CMK (cell line): ENCODE measurements at regions not wholly inside any gene's neighbourhood (a gene's known extent, or its start where the extent isn't known, plus 50 kb on each side); places are given as distances from the start of the nearest gene placed in this dataset.

Experiments
- DNase-seq: peaks from one replicate; pipeline ENCODE4 v3.0.0-alpha.2; 2010; ENCODE audit warnings: low read depth

DNA sequence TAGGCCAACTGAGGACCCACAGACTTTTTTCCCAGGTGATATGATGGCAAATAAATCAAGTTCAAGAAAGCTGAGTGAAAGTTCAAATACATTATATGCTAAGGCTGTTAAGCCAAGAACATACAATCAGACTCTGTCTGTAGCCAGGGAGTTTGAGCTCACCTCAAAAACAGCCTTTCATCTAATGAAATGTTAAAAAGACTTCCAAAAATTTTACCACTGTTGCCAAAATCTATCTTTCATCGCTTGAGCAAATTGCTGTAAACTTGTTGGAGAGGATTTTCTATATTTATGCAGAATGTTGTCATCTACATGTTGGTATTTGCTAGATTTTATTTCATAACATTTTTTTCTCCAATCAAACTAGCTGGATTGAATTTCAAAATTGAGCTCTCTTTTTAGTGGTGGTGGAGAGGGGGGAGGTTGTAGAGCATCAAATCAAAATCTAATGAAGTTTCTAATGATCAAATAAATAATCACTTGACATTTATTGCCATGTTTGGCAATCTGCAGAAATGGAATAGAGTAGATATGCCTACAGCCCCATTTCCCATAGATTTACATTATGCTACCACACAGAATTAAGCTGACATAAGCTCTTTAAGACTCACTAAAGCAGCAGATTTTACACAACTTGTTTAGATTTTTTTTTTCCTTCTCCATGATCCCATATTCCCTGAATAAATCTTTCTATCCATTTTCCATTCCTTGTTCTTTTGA is 828.9 kb upstream of the ZNF608 start:
- DNase-seq = no peak

DNA sequence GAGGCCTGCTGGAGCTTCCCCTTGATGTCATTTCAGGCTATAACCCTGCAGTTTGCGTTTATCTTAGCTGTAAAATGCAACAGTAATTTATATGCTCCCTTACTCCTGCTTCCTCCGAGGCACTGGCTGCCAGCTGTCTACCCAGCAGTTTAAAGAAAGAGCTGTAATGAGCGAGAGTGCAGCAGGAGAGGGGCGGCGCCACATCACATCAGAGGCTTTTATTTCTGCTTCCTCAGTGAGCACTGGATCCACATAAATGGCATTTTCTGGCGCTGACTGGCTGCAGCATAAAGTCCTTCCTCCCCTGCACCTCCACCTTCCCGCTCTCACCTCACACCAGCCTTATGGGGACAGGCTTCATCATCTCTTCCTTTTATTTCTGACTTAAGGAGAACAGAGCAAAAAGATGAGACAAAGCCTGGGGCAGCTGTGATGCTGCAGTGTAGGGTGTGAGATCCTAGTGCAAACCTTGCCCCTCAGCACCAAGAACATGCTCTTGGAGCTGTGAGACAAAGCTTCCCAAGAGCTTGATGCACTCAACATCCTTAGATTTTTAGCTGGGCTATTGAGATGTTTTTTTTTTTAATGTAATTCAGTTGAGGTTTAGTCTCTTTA is 829.6 kb upstream of the ZNF608 start:
- DNase-seq = no peak

DNA sequence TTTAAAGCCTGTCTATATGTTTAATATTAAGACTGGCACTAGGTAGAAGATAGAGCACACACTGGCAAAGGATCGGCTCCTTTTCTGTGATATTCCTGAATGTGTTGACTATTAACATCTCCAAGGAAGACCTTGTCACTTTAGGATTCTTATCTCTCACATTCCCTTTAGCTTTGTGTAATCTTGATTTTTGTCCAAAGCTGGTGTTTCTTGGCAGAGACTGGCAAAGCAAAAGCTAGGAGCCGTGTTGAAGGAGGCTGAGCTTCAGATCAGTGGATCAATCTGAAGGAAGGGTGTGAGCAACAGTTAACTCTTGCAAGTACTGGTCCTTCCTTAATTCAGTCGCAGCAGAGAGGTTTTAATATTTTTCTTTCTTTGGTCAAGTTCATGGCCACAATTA is 830.4 kb upstream of the ZNF608 start:
- DNase-seq = no peak

DNA sequence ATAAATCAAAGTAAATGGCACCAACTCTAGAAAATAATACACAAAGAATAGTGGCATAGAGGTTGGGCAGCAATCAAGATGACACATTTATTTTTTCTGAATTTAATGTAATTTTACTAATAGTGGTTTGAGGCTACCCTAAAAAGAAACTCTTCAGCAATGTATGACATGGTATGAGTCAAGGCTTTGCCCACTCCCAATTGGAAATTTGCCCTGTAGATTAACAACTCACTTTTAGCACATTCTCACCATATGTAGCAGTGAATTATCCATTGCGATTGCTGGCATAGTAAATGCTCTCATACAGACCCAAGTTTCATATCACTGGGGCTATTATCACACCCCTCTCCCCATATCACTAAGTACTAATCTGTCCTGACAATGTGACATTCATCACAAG is 832.1 kb upstream of the ZNF608 start:
- no peak for DNase-seq

DNA sequence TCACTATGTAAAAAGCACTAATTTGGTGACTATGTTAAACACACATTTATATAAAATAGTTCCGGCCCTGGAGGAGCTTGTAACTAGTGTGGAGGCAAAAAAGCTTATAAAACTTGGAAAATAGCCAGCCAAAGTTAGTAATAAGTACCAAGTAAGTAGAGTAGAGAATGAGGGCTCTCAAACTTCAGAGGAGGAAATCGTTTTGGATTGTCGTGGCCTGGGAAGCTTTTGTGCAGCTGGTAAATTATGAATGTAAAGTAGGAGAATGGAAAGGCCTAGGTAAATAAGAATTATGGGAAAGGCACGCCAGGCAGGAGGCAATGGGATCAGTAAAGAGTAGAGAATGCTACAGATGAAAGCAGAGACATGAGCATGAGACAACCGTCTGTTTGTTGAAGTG is 832.7 kb upstream of the ZNF608 start:
- no peak for DNase-seq

DNA sequence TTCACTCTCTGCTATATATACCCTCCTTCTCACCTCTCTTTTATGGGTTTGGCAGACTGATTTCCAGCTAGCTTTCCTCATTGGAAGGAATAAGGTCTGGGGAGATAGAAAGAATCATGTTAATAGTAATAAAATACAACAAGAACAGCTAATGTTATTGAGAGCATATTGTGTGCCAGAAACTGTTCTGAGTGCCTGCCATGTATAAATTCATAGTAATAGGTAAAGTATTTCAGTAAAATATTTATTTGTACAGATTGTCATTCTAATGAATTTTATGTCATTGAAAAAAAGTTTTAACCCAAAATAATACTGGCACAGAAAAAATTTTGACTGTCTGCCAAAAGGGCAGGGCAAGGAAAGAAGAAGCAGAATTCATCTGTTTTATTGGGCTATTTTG is 834.9 kb upstream of the ZNF608 start:
- no peak for DNase-seq

DNA sequence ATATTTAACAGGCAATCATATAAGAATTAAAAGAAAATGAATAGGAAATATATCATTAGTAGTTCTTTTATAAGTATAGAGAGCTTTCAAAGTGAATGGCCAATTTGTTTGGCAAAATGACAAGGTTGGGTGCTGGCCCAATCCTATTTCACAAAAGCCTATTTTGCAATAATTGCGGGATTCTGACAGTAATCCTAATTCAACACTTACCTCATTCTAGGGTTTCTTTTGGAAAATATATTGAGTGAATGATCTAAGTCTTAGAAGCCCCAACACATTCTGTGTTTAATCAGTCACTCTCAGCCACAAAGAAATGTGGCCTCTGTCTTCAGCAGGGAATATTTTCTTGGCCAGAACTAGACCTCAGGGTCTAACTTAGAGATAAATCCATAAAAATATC is 835.9 kb upstream of the ZNF608 start:
- DNase-seq = no peak

DNA sequence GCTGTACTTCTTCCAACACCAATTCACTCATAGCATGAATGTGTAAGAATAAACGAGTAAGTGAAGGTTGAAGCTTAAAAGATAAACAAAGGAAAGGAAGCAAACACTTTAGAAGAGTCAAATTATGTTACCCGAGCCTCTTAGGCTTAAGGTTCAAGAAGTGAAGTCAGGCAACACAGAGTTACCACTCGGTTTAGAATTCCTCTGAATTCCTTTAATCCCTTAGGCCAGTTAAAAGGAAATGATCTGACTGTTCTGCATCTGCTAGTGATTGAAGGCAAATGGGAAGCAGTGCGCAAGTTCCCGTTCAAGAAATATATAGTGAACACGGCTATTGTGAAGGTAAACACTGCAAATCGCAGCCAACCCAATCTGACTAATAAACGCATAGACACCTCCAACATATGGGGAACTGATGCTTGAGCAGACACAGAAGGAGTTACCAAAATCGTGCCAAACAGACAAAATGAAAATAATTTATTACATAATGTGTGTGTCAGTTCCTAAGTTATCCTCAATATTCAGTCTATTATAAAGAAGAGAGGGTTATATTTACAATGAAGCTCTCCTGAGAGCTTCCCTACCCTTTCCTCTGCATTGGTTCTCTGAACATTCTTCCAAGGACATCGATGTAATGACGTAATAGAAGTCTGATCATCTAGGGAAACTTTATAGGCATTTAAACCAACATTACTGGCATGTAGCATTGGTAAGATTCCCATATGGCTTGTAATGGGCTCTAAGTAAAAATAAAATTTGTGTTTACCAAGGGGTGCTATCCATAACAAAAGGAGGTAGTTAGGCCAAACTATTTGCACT is 837.1 kb upstream of the ZNF608 start:
- no peak for DNase-seq

DNA sequence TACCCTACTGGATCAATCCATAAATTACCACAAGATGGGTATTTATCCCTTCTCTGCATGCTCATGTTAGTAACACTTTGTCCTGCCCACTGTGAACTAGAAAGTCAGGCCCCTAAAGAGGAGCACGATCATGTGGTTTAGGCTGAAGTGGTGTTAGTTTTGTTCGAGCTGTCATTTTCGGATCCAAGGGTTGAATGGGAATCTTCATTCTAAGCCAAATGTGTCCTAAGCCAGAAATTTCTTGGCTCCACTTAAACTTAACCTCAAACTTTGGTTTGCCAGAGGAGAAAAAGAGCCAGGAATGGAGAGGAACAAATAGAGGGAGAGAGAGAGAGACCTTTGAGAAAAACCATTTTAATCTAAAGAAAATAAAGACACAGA is 837.7 kb upstream of the ZNF608 start:
- DNase-seq = no peak

DNA sequence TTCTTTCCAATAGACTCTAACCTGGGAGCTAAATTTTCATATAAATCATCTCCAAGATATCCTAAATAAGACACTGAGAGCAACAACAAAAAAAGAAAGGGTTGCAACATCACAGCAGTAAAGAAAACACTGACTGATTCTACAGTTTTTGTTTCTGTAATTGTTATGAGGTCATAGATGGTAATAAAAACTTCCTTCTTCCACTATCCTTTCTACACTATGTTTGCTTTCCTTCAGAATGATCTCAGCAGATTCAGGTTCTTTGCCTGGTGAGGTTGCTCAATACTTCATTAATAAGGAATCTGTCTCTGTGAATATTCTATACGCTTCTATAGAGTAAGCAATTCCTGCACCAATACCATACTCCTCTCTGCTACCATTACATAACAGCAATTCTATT is 835.6 kb upstream of the GRAMD2B start:
- DNase-seq = no peak

DNA sequence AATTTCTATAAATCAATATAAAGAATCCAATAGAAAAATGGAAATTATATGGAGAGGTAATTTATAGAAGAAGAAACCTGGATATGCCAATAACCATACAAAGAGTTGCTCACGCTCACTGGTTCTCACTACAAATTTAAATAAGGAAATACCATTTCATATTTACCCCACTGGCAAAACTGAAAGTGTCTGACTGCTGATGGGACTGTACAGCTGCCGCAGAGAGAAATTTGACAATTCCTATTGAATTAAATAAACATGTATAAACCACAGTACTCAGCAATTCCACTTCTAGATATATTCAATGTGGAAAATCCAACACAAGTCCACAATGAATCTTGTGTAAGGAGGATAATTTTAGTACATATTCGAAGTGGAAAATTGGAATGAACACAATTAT is 830.4 kb upstream of the GRAMD2B start:
- DNase-seq = no peak

DNA sequence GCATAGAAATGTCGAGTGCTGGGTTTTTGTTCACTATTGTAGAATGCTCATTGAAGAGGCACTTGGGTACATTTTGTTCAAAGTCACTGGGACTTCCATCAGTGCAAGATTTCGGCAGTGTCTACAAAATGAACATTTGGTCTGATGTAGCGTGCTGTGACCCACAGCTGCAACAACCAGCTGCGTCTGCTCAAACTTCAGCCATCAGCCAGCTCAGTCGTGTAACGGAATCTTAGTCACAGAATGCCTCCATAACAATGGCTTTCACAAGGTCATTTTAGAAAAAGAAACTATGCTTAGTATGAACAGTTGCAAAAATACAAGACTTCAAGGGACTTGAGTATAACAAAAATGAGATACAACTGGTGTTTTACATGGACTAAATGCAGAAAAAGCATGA is 828.1 kb upstream of the GRAMD2B start:
- DNase-seq = no peak

DNA sequence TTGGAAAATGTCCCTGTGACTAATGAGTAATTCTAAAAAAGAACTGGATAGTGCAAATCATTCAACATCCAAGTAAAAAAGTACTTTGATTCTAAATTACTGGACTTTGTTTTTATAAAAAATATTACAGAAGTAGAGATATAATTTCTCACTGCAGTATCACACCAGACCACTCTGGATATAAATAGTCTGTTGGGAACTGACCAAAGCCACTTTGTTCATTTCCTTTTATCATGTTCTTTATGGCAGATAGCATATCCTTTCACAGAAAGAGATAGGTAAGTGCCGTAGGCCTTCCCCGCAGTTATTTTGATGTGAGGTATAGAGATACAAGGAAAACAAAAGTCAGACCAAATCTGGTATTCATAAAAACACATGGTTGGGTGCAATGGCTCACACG is 827.4 kb upstream of the GRAMD2B start:
- no peak for DNase-seq

DNA sequence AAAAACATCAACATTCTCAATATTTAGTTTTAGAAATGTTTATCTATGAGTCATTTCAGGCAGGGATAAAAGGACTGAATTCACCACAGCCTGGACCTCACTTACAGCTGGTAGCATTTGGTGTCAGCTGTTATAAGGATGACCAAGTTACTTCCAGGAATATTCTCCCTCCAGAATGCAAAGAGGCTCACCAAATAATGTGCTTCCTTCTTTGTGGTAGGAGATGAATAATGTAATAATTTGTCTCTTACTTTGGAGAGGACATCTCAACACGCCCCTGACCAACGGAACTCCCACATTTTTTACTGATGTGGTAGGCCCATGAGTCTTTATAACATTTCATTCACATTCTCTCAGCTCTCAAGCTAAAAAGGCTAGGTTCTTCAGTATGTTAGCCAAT is 825.9 kb upstream of the GRAMD2B start:
- DNase-seq = no peak

DNA sequence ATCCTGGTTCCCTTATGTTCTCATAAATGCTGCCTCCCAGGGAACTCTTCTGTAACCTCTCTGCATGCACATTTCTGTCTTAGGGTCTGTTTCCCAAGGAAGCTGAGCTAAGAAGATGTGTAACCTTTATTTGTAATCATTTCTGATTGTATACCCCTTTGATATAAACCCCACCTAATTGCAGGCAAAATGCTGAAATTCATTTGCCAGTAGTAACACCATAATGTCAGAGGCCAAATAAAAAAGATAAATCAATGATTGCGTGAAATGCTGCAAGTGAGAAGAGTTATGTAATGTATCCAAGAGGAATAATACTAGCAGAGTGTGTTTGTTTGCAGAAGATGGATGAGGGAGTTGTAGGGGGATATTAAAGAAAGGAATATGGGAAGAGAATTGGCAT is 822.6 kb upstream of the GRAMD2B start:
- DNase-seq = no peak

DNA sequence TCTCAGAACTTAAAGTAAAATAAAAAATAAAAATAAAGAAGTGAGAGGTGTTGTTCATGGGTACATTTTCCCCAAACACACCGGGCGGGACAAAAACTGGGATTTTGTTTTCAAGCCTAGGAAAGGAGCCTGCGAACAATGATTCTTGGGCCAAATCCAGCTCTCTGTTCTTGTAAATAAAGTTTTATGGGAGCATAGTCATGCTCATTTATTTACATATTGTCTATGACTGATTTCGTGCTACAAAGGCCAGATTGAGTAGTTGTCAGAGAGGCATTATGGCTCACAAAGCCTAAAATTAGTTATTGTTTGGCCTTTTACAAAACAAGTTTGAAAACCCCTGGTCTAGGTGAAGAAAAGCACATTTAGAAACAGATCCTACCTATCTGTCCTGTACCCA is 821.0 kb upstream of the GRAMD2B start:
- DNase-seq = no peak

DNA sequence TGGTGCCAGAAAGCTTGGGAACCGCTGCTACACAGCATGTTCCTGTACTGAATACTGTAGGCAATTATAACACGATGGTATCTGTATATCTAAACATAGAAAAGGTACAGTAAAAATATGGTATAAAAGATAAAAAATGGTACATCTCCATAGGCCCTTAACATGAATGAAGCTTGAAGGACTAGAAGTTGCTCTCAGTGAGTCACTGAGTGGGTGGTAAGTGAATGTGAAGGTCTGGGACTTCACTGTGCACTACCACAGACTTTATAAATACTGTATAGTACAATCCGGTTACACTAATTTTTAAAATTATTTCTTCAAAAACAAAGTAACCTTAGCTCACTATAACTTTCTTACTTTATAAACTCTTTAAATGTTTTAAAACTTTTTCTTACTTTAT is 819.9 kb upstream of the GRAMD2B start:
- DNase-seq = no peak

DNA sequence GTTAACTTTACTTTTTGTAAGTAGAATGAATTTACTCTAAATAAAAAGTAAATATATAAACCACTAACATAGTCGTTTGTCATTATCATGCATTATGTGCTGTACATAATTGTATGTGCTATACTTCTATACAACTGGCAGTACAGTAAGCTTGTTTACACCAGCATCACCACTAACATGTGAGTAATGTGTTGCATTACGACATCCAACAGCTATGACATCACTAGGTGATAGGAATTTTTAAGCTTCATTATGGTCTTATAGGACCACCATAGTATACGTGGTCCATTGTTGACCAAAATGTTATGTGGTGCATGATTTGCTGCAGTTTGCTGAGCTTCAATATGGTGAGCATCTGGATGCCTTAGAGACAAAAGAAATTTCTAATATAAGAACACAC is 819.1 kb upstream of the GRAMD2B start:
- DNase-seq = no peak

DNA sequence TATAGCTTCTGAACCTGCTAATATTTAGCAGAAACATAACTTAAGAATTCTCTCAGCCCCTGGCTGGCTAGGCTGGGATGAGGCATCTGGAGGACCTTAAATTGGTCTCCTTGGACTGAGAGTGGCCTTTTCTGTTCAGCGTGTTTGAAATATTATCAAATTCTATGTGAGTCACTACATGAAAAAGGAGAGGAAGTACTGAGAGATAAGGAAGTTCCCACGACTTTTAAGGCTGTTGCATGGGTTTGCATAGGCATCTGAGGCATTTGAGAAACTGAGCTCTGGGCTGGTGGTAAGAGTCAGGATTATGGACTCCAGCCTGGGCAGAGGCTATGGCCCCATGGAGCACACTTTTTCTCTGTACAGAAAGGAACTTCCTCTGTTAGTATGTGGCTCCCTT is 816.2 kb upstream of the GRAMD2B start:
- no peak for DNase-seq

DNA sequence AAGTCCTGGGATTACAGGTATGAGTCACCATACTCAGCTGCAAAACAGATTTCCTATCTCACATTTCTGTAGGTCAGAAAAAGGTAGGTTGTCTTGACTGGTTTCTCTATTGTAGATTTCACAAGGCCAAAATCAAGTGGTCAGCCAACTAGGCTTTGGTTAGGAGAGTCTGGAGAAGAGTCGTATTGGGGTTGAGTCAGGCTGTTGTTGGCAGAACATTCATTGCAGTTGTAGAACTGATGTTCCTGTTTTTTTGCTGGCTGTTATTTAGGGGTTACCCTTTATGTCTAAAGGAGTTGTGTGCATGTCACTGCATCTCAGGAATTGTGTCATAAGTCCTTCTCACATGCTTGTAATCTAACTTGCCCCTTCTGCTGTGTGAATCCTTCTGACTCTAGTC is 814.2 kb upstream of the GRAMD2B start:
- no peak for DNase-seq

DNA sequence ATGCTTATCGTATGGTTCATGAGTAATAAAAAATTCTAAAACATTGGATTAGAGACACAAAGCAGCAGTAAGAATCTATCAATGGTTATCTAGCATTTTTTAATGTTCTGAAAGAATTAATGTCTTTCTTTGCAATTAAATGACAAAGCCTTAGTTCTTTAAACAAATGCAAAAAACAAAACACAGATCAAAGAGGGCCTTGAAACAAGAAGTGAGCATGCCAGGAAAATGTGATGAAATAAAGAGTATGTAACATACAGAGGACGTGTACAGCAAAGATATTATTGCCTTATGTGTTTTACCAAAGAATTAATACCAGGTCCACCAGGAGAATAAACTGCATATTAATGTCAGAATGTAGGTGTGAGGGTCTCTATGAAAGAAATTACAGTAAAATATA is 812.3 kb upstream of the GRAMD2B start:
- no peak for DNase-seq

DNA sequence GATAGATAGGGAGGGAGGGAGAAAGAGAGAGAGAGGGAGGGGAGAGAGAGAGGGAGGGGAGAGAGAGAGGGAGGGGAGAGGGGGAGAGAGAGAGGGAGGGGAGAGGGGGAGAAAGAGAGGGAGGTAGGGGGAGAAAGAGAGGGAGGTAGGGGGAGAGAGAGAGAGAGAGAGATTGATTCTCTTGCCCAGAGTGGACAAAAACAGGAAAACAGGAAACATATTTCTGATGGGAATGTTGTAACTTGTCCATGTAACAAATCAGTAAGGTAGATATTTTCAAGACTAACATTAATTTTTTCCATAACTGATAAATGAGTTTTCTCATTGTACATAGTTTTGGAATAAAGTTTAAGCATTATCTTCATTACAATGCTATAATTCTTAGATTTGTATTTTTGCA is 811.7 kb upstream of the GRAMD2B start:
- DNase-seq = no peak

DNA sequence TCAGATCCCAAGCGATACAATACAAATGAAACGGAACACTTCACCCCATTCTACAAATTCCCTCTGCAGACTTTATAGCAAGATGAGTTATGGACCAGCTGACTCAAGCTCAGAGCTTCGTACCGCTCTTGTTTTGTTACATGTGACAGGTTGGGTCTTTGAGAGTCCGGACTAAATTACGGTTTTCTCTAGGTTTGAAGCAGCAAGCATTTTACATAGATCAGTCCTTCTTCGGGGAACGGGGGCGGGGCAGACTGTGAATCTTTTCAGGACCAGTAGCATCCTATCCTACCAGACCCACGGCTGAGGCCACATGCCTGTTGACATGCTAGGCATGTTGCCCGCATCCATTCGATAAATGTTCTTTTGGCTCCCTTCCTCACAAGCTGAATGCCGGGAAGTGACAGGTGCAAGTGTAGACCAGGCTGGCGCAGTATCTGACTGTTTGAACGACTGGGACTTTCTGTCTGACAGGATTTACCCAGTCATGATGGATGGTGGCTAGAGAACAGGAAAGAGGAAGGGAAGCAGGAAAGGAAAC is 811.0 kb upstream of the GRAMD2B start:
- DNase-seq = no peak
